CD4-positive, alpha-beta T cell (primary cell): ENCODE measurements at regions not wholly inside any gene's neighbourhood (a gene's known extent, or its start where the extent isn't known, plus 50 kb on each side); places are given as distances from the start of the nearest gene placed in this dataset.

Source experiments
- ATAC-seq: fragments of 200-7000 bp; cut with Tn5 transposase; one replicate; pipeline ENCODE4 v1.10.0; 2022; ENCODE audit warnings: mild to moderate bottlenecking; ENCODE audit not compliant: poor library complexity
- CTCF ChIA-PET: fragments of 350-600 bp; sonication (Branson Sonifier 250); formaldehyde crosslinking; loops from one replicate; lab custom pipeline; 2021; ENCODE audit warnings: antibody characterized with exemption, inconsistent platforms; lab: Charles Lee
- POLR2A ChIA-PET: fragments of 350-600 bp; sonication (Branson Sonifier 250); formaldehyde crosslinking; loops from one replicate; lab custom pipeline; 2021; ENCODE audit warnings: antibody characterized with exemption, inconsistent platforms; lab: Charles Lee
- DNase-seq, 14 experiments: peaks; one replicate each; pipeline ENCODE4 v3.0.0-alpha.2; 2013 to 2020; ENCODE audit warnings: mixed read lengths in 2 of 14
- H3K27ac ChIP-seq, 2 donors: one replicate each; pipeline versions ENCODE4 v1.5.1 to v1.7.0; 2013; ENCODE audit warnings: low read length in 2 of 2, low read depth in 1 of 2, mild to moderate bottlenecking in 1 of 2
- H3K27me3 ChIP-seq, 2 experiments: 1 replicate in 1 of 2; 2 replicates in 1 of 2; pipeline versions ENCODE4 v1.6.1 to v1.7.0; 2013; ENCODE audit warnings: low read length in 2 of 2, control low read depth in 1 of 2, mild to moderate bottlenecking in 1 of 2, moderate library complexity in 1 of 2; ENCODE audit not compliant: insufficient read depth in 2 of 2, control insufficient read depth in 1 of 2
- H3K36me3 ChIP-seq: one replicate; pipeline ENCODE4 v1.6.1; 2013; ENCODE audit warnings: low read length, control low read depth; ENCODE audit not compliant: insufficient read depth
- H3K4me1 ChIP-seq: one replicate; pipeline ENCODE4 v1.6.1; 2013; ENCODE audit warnings: low read length, control low read depth; ENCODE audit not compliant: insufficient read depth
- H3K4me3 ChIP-seq: one replicate; pipeline ENCODE4 v1.5.1; 2013; ENCODE audit warnings: mild to moderate bottlenecking, low read length, moderate library complexity
- H3K9me3 ChIP-seq, 2 experiments: 1 replicate in 1 of 2; 2 replicates in 1 of 2; pipeline versions ENCODE4 v1.6.1 to v1.7.0; 2013; ENCODE audit warnings: low read length in 2 of 2, mild to moderate bottlenecking in 2 of 2, control low read depth in 1 of 2, moderate library complexity in 1 of 2; ENCODE audit not compliant: control insufficient read depth in 1 of 2, insufficient read depth in 1 of 2
- H3K27ac Mint-ChIP-seq: one replicate; pipeline ENCODE4 v1.8.0; 2020; ENCODE audit warnings: mixed read lengths
- H3K27me3 Mint-ChIP-seq: one replicate; pipeline ENCODE4 v1.8.0; 2021; ENCODE audit warnings: mixed read lengths
- H3K36me3 Mint-ChIP-seq: one replicate; pipeline ENCODE4 v1.8.0; 2021; ENCODE audit warnings: low read depth, mixed read lengths
- H3K4me1 Mint-ChIP-seq: one replicate; pipeline ENCODE4 v1.8.0; 2021; ENCODE audit warnings: low read depth, mixed read lengths
- H3K4me3 Mint-ChIP-seq: one replicate; pipeline ENCODE4 v1.8.0; 2020; ENCODE audit warnings: mild to moderate bottlenecking, mixed read lengths
- H3K9me3 Mint-ChIP-seq: one replicate; pipeline ENCODE4 v1.8.0; 2020; ENCODE audit warnings: mixed read lengths
- intact Hi-C, 2 experiments: fragments of 100-400 bp; cut with DNase I in 1 of 2; cut with micrococcal nuclease in 1 of 2; formaldehyde crosslinking; loops; one replicate each; pipeline versions ENCODE4 v1.15.1 to v1.9.0; 2023 to 2025; cut with DNase I, micrococcal nuclease
- TF ChIP-seq, protein P1 (sequence below): fragments of 200-600 bp; IDR thresholded peaks from one replicate; pipeline ENCODE4 v1.8.0; 2022; ENCODE audit warnings: antibody characterized with exemption, mild to moderate bottlenecking

DNA sequence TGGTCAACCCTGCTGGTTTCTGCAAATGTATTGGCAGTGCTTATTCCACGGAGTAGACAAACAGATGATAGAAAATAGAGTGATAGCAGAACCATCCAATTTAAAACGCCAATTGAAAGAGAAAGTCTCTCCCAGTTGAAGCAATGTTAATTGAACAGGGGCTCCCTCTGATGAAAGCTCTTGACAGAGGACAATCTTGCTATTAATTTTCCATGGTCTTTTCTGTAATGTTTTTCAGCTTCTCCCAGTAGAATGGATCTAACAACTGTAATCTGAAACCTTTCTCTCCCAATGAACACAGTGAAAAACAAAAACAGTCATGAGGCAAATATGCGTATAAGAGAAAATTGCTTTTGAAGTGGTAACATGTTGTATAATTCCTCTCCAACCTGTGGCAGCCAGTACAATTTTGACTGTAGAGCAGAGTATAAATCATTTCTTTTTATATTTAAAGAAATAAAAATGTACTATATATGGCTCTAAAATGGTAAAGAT lies 225.1 kb upstream of the GALNTL6 start:
- DNase-seq (no peak), ATAC-seq (no peak)
- intact Hi-C loops = no loop called here
- no peak overlapping the region for H3K4me3 ChIP-seq
- no peak overlapping the region for H3K4me3 Mint-ChIP-seq
- H3K27ac Mint-ChIP-seq = no peak overlapping the region
- H3K4me1 ChIP-seq = no peaks in the 10 kb centered on the region
- H3K36me3 Mint-ChIP-seq = no peaks in the 10 kb centered on the region
- peaks cover 10% of the 10 kb centered on the region for H3K9me3 Mint-ChIP-seq
- peaks cover 0 to 4% of the 10 kb centered on the region in 2 experiments for H3K9me3 ChIP-seq
- no peaks in the 10 kb centered on the region for H3K27me3 Mint-ChIP-seq
- ChIA-PET CTCF (no interaction called here), POLR2A (no interaction called here)
- H3K36me3 ChIP-seq = no peaks in the 10 kb centered on the region
- H3K27me3 ChIP-seq = no peaks in the 10 kb centered on the region
- TF ChIP-seq, protein P1, sequence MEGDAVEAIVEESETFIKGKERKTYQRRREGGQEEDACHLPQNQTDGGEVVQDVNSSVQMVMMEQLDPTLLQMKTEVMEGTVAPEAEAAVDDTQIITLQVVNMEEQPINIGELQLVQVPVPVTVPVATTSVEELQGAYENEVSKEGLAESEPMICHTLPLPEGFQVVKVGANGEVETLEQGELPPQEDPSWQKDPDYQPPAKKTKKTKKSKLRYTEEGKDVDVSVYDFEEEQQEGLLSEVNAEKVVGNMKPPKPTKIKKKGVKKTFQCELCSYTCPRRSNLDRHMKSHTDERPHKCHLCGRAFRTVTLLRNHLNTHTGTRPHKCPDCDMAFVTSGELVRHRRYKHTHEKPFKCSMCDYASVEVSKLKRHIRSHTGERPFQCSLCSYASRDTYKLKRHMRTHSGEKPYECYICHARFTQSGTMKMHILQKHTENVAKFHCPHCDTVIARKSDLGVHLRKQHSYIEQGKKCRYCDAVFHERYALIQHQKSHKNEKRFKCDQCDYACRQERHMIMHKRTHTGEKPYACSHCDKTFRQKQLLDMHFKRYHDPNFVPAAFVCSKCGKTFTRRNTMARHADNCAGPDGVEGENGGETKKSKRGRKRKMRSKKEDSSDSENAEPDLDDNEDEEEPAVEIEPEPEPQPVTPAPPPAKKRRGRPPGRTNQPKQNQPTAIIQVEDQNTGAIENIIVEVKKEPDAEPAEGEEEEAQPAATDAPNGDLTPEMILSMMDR = no peak
- no peaks in the 10 kb centered on the region for H3K4me1 Mint-ChIP-seq
- no peak overlapping the region for H3K27ac ChIP-seq

- H3K27me3 Mint-ChIP-seq = no peaks in the 10 kb centered on the region
- CTCF ChIA-PET = no interaction called here
Observed at GRCh38 chr4:171583790-171584189, 229.4 kb upstream of the GALNTL6 start.

GRCh38 chr4:171582961-171583581 lies 230.1 kb upstream of the GALNTL6 start:
- ATAC-seq (no peak), DNase-seq (no peak)
- ChIA-PET POLR2A (interaction anchor here (0.7 kb wide), 1 partner anchor 15 kb away, joined by 3 read pairs; no protein-coding TSS in a partner anchor), CTCF (no interaction called here)
- Histone ChIP-seq H3K4me1 (no peaks in the 10 kb centered on the region), H3K27ac (no peak overlapping the region), H3K9me3 (peaks cover 0 to 4% of the 10 kb centered on the region in 2 experiments), H3K27me3 (no peaks in the 10 kb centered on the region), H3K4me3 (no peak overlapping the region), H3K36me3 (no peaks in the 10 kb centered on the region)
- no peaks in the 10 kb centered on the region for H3K4me1 Mint-ChIP-seq
- H3K4me3 Mint-ChIP-seq = no peak overlapping the region
- H3K9me3 Mint-ChIP-seq = peaks cover 3% of the 10 kb centered on the region
- intact Hi-C loops = no loop called here
- TF ChIP-seq, protein P1 = no peak
- H3K27ac Mint-ChIP-seq = no peak overlapping the region
- no peaks in the 10 kb centered on the region for H3K36me3 Mint-ChIP-seq
- no peaks in the 10 kb centered on the region for H3K27me3 Mint-ChIP-seq

More at GRCh38 chr4:171583790-171584189, 229.4 kb upstream of the GALNTL6 start:
- TF ChIP-seq, protein P1 = no peak
- no peak for ATAC-seq
- Histone ChIP-seq H3K27ac (no peak overlapping the region), H3K36me3 (no peaks in the 10 kb centered on the region), H3K4me3 (no peak overlapping the region), H3K4me1 (no peaks in the 10 kb centered on the region), H3K27me3 (no peaks in the 10 kb centered on the region), H3K9me3 (peaks cover 0 to 4% of the 10 kb centered on the region in 2 experiments)
- POLR2A ChIA-PET = no interaction called here
- no peak overlapping the region for H3K4me3 Mint-ChIP-seq
- no peaks in the 10 kb centered on the region for H3K36me3 Mint-ChIP-seq
- H3K4me1 Mint-ChIP-seq = no peaks in the 10 kb centered on the region
- no peak overlapping the region for H3K27ac Mint-ChIP-seq
- no peak for DNase-seq
- intact Hi-C loops = no loop called here
- peaks cover 3% of the 10 kb centered on the region for H3K9me3 Mint-ChIP-seq
